Ishikawa (cell line): ENCODE measurements at regions not wholly inside any gene's neighbourhood (a gene's known extent, or its start where the extent isn't known, plus 50 kb on each side); places are given as distances from the start of the nearest gene placed in this dataset.

ENCODE experiments used
- CEBPB ChIP-seq: IDR thresholded peaks from 2 replicates; pipeline ENCODE4 v1.6.1; 2012
- CREB1 ChIP-seq: IDR thresholded peaks from 2 replicates; pipeline ENCODE4 v1.6.1; 2012; ENCODE audit warnings: low read depth
- EGR1 ChIP-seq: IDR thresholded peaks from 2 replicates; pipeline ENCODE4 v1.6.1; 2012
- EP300 ChIP-seq: IDR thresholded peaks from 2 replicates; pipeline ENCODE4 v1.6.1; 2012; ENCODE audit warnings: borderline replicate concordance
- FOXM1 ChIP-seq: IDR thresholded peaks from 2 replicates; pipeline ENCODE4 v1.6.1; 2012; ENCODE audit warnings: low read depth, borderline replicate concordance
- MAX ChIP-seq: IDR thresholded peaks from 2 replicates; pipeline ENCODE4 v1.6.1; 2012
- NFIC ChIP-seq: IDR thresholded peaks from 2 replicates; pipeline ENCODE4 v1.6.1; 2012
- RAD21 ChIP-seq: IDR thresholded peaks from 2 replicates; pipeline ENCODE4 v1.6.1; 2012; ENCODE audit warnings: low read depth
- REST ChIP-seq: IDR thresholded peaks from 2 replicates; pipeline ENCODE4 v1.6.1; 2012; ENCODE audit warnings: low read depth, mild to moderate bottlenecking
- TAF1 ChIP-seq: IDR thresholded peaks from 2 replicates; pipeline ENCODE4 v1.6.1; 2012; ENCODE audit warnings: low read depth, mild to moderate bottlenecking
- TCF12 ChIP-seq: IDR thresholded peaks from 2 replicates; pipeline ENCODE4 v1.6.1; 2012; ENCODE audit warnings: low read depth
- TEAD4 ChIP-seq: IDR thresholded peaks from 2 replicates; pipeline ENCODE4 v1.6.1; 2012
- USF1 ChIP-seq: IDR thresholded peaks from 2 replicates; pipeline ENCODE4 v1.6.1; 2012
- YY1 ChIP-seq: IDR thresholded peaks from 2 replicates; pipeline ENCODE4 v1.6.1; 2012; ENCODE audit warnings: low read depth
- ZBTB7A ChIP-seq: IDR thresholded peaks from 2 replicates; pipeline ENCODE4 v1.6.1; 2012; ENCODE audit warnings: low read depth

- no peak for TF ChIP-seq RAD21
- TF ChIP-seq ZBTB7A: no peak
- TF ChIP-seq YY1: no peak
- TF ChIP-seq FOXM1: no peak
- no peak for TF ChIP-seq EGR1
- TF ChIP-seq TCF12: no peak
- no peak for TF ChIP-seq CEBPB
- no peak for TF ChIP-seq EP300
- TF ChIP-seq TAF1: no peak
- TF ChIP-seq CREB1: no peak
- no peak for TF ChIP-seq MAX
- no peak for TF ChIP-seq TEAD4
- no peak for TF ChIP-seq USF1
- TF ChIP-seq NFIC: no peak
- TF ChIP-seq REST: no peak
Observed at GRCh38 chr18:40907842-40908241, 1047.2 kb upstream of the PIK3C3 start.

- TF ChIP-seq EP300: no peak
- no peak for TF ChIP-seq TAF1
- no peak for TF ChIP-seq USF1
Observed at GRCh38 chr18:40904295-40904694, 1050.7 kb upstream of the PIK3C3 start.

- TF ChIP-seq TCF12 (no peak), MAX (no peak), EP300 (no peak), NFIC (no peak), TEAD4 (no peak), ZBTB7A (no peak), TAF1 (no peak), CREB1 (no peak), REST (no peak), CEBPB (no peak), USF1 (no peak), EGR1 (no peak), RAD21 (no peak), FOXM1 (no peak), YY1 (no peak)
Observed at GRCh38 chr18:40902436-40902835, 1052.6 kb upstream of the PIK3C3 start.

- TF ChIP-seq REST (no peak), EP300 (no peak), MAX (no peak), TCF12 (no peak), RAD21 (no peak), FOXM1 (no peak), CEBPB (no peak), TAF1 (no peak), TEAD4 (no peak), YY1 (no peak), USF1 (no peak)
Observed at GRCh38 chr18:40897884-40898283, 1057.2 kb upstream of the PIK3C3 start.
